HepG2 (cell line): ENCODE measurements at regions not wholly inside any gene's neighbourhood (a gene's known extent, or its start where the extent isn't known, plus 50 kb on each side); places are given as distances from the start of the nearest gene placed in this dataset.

ENCODE experiments used
- ATAC-seq: fragments of 200-7000 bp; cut with Tn5 transposase; 3 replicates; pipeline ENCODE4 v1.9.1; 2020; ENCODE audit warnings: mild to moderate bottlenecking, moderate library complexity
- BruUV-seq: library from RNA; stranded (reverse); fragments of 400-500 nt; replicated peaks from 2 replicates; lab custom pipeline; 2021; lab: Mats Ljungman, UMichigan
- CTCF ChIA-PET: fragments of 300-600 bp; formaldehyde crosslinking; extraction: SDS; loops from one replicate; lab custom pipeline; 2021; ENCODE audit warnings: low total read pairs, inconsistent platforms, low intra/inter-chr PET ratio; lab: Yijun Ruan, JAX
- POLR2A ChIA-PET: fragments of 350-600 bp; sonication (Branson Sonifier 250); formaldehyde crosslinking; loops from one replicate; lab custom pipeline; 2020; ENCODE audit warnings: antibody characterized with exemption, inconsistent platforms; lab: Yijun Ruan, JAX
- DNase-seq: peaks from one replicate; pipeline ENCODE4 v3.0.0-alpha.2; 2015; ENCODE audit warnings: low spot score
- FAIRE-seq: peaks from 3 replicates; lab custom pipeline; 2011; peaks lifted over from hg19 to GRCh38; lab: Jason Lieb, UNC
- H2AFZ ChIP-seq: one replicate; pipeline ENCODE4 v1.6.1; 2011; ENCODE audit warnings: low read length, inconsistent platforms
- H3K27ac ChIP-seq: fragments of 300-600 bp; 3 replicates; pipeline ENCODE4 v1.8.0; 2011; ENCODE audit warnings: mixed run types, mild to moderate bottlenecking, mixed read lengths, low read length, inconsistent platforms; ENCODE audit not compliant: insufficient read depth; ENCODE audit errors: extremely low read length
- H3K27me3 ChIP-seq, 2 experiments: fragments of 200-600 bp in 1 of 2; 2 replicates in 1 of 2; 3 replicates in 1 of 2; pipeline versions ENCODE4 v1.6.0 to v1.8.0; 2011; ENCODE audit warnings: low read length in 2 of 2, mild to moderate bottlenecking in 2 of 2, moderate library complexity in 2 of 2, inconsistent platforms in 1 of 2; ENCODE audit not compliant: insufficient read depth in 2 of 2, control insufficient read depth in 1 of 2
- H3K36me3 ChIP-seq, 2 experiments: fragments of 200-600 bp in 1 of 2; replicated peaks in 1 of 2; 2 replicates in 1 of 2; 3 replicates in 1 of 2; pipeline versions ENCODE4 v1.5.1 to v1.8.0; 2011; ENCODE audit warnings: low read length in 2 of 2, inconsistent platforms in 1 of 2; ENCODE audit not compliant: insufficient read depth in 2 of 2, control insufficient read depth in 1 of 2
- H3K4me1 ChIP-seq: 2 replicates; pipeline ENCODE4 v1.5.1; 2012; ENCODE audit warnings: low read length, inconsistent platforms; ENCODE audit not compliant: insufficient read depth
- H3K4me2 ChIP-seq: 2 replicates; pipeline ENCODE4 v1.6.0; 2011; ENCODE audit warnings: low read depth, low read length, inconsistent platforms
- H3K4me3 ChIP-seq, 3 experiments: fragments of 200-600 bp in 1 of 3; sonication (generic), shearing (Covaris generic) in 1 of 3; replicated peaks in 1 of 3; 2 replicates each; pipeline ENCODE4 v1.5.1; 2011 to 2016; ENCODE audit warnings: low read length in 3 of 3, inconsistent platforms in 2 of 3, low read depth in 2 of 3, mild to moderate bottlenecking in 2 of 3, control low read depth in 1 of 3, mixed read lengths in 1 of 3; ENCODE audit not compliant: insufficient read depth in 1 of 3
- H3K79me2 ChIP-seq: one replicate; pipeline ENCODE4 v1.6.1; 2011; ENCODE audit warnings: low read length, inconsistent platforms; ENCODE audit not compliant: insufficient read depth
- H3K9ac ChIP-seq: 2 replicates; pipeline ENCODE4 v1.6.0; 2011; ENCODE audit warnings: mild to moderate bottlenecking, low read depth, low read length, inconsistent platforms; ENCODE audit not compliant: insufficient read depth
- H3K9me3 ChIP-seq: 2 replicates; pipeline ENCODE4 v1.5.1; 2012; ENCODE audit warnings: mild to moderate bottlenecking, low read length
- H4K20me1 ChIP-seq: 2 replicates; pipeline ENCODE4 v1.6.0; 2011; ENCODE audit warnings: inconsistent platforms, mild to moderate bottlenecking, low read length, moderate library complexity; ENCODE audit not compliant: insufficient read depth
- CERS6 ChIP-seq: sonication (generic); formaldehyde crosslinking; IDR thresholded peaks from 2 replicates; pipeline ENCODE4 v1.5.0; 2020; ENCODE audit warnings: missing genetic modification reagents
- KDM5A ChIP-seq: fragments of 200-600 bp; sonication (generic); IDR thresholded peaks from 2 replicates; pipeline ENCODE4 v1.7.0; 2018; ENCODE audit warnings: antibody characterized with exemption, mild to moderate bottlenecking, low read length, borderline replicate concordance
- NFE2L1 ChIP-seq: sonication (generic); formaldehyde crosslinking; IDR thresholded peaks from 2 replicates; pipeline ENCODE4 v1.4.0; 2020; ENCODE audit warnings: missing genetic modification reagents, mild to moderate bottlenecking, borderline replicate concordance
- REL ChIP-seq: sonication (generic); formaldehyde crosslinking; conservative IDR thresholded peaks from 2 replicates; pipeline ENCODE4 v1.8.0; 2022; ENCODE audit warnings: mild to moderate bottlenecking, missing genetic modification reagents, moderate library complexity
- SUZ12 ChIP-seq: fragments of 150-350 bp; IDR thresholded peaks from 2 replicates; pipeline ENCODE4 v1.6.1; 2014; ENCODE audit warnings: low read depth, low read length
- ZBTB34 ChIP-seq: sonication (generic); formaldehyde crosslinking; IDR thresholded peaks from 2 replicates; pipeline ENCODE4 v1.8.0; 2022; ENCODE audit warnings: mild to moderate bottlenecking, missing genetic modification reagents
- ZEB1 ChIP-seq: IDR thresholded peaks from 2 replicates; pipeline ENCODE4 v1.6.1; 2012; ENCODE audit warnings: mild to moderate bottlenecking, low read depth, inconsistent platforms; ENCODE audit not compliant: insufficient replicate concordance
- ZNF260 ChIP-seq: sonication (generic); formaldehyde crosslinking; IDR thresholded peaks from 2 replicates; pipeline ENCODE4 v1.4.0; 2020; ENCODE audit warnings: missing genetic modification reagents, low read depth, mild to moderate bottlenecking, borderline replicate concordance
- ZNF383 ChIP-seq: sonication (generic); formaldehyde crosslinking; IDR thresholded peaks from 2 replicates; pipeline ENCODE4 v1.4.0; 2020; ENCODE audit warnings: missing genetic modification reagents, mild to moderate bottlenecking, borderline replicate concordance
- ZNF501 ChIP-seq: sonication (generic); formaldehyde crosslinking; IDR thresholded peaks from 2 replicates; pipeline ENCODE4 v1.5.1; 2020; ENCODE audit warnings: mild to moderate bottlenecking, moderate library complexity, missing genetic modification reagents
- ZNF672 ChIP-seq: sonication (generic); formaldehyde crosslinking; IDR thresholded peaks from 2 replicates; pipeline ENCODE4 v1.8.1; 2022; ENCODE audit warnings: missing genetic modification reagents
- in situ Hi-C: cut with HindIII; loops from 2 replicates; pipeline ENCODE4 v1.10.0; 2017; ENCODE audit warnings: low pct_unique_long_range_greater_than_20kb; ENCODE audit not compliant: extremely low pct_ligation_motif_present
- intact Hi-C: fragments of 100-400 bp; cut with micrococcal nuclease; formaldehyde crosslinking; loops from one replicate; pipeline ENCODE4 v1.10.0; 2022; ENCODE audit not compliant: unreplicated experiment
- TF ChIP-seq, protein P1 (sequence below): sonication (generic); formaldehyde crosslinking; IDR thresholded peaks from 2 replicates; pipeline ENCODE4 v1.8.0; 2022; ENCODE audit warnings: missing genetic modification reagents, mild to moderate bottlenecking, moderate library complexity, borderline replicate concordance
- TF ChIP-seq, protein P2 (sequence below): sonication (generic); formaldehyde crosslinking; IDR thresholded peaks from 2 replicates; pipeline ENCODE4 v1.5.0; 2020; ENCODE audit warnings: mild to moderate bottlenecking, missing genetic modification reagents, borderline replicate concordance

- TF ChIP-seq CERS6 (no peak), KDM5A (no peak)
These were observed 76.5 kb upstream of the SPRED1 start (continued) for GRCh38 chr15:38176155-38176554.

DNA sequence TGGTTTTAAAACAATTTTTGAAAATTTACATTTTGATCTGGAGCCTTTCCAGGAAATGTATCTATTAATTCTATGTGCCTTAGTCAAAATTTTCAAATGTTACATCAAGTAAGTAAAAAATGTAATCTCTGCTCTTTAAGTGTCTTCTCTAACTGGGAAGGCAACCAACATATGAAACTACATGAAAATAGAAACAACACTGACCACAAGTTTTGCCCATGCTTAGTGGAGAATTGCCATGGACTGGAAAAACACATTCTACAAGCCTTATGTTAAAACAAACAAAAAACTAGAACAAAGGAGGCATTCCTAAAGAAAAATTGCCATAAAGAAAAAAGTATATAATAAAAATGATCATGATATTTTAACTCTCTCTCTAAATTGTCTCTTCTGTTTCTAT lies 75.9 kb upstream of the SPRED1 start:
- no peak for FAIRE-seq
- H3K27ac ChIP-seq = no peak overlapping the region
- no peak for DNase-seq
- in situ Hi-C loops (no loop called here), intact Hi-C loops (no loop called here)
- H3K4me3 ChIP-seq = no peak overlapping the region
- CTCF ChIA-PET = no interaction called here
- H4K20me1 ChIP-seq = no peaks in the 10 kb centered on the region
- no peaks in the 10 kb centered on the region for H3K79me2 ChIP-seq
- H3K9me3 ChIP-seq = no peaks in the 10 kb centered on the region
- H3K4me1 ChIP-seq = no peaks in the 10 kb centered on the region
- H2AFZ ChIP-seq = no peak overlapping the region
- H3K4me2 ChIP-seq = no peak overlapping the region
- POLR2A ChIA-PET = no interaction called here
- H3K9ac ChIP-seq = no peak overlapping the region
- no peak for TF ChIP-seq ZNF260 (CRISPR knock-in tag)
- no peak for TF ChIP-seq NFE2L1
- TF ChIP-seq, protein P1, sequence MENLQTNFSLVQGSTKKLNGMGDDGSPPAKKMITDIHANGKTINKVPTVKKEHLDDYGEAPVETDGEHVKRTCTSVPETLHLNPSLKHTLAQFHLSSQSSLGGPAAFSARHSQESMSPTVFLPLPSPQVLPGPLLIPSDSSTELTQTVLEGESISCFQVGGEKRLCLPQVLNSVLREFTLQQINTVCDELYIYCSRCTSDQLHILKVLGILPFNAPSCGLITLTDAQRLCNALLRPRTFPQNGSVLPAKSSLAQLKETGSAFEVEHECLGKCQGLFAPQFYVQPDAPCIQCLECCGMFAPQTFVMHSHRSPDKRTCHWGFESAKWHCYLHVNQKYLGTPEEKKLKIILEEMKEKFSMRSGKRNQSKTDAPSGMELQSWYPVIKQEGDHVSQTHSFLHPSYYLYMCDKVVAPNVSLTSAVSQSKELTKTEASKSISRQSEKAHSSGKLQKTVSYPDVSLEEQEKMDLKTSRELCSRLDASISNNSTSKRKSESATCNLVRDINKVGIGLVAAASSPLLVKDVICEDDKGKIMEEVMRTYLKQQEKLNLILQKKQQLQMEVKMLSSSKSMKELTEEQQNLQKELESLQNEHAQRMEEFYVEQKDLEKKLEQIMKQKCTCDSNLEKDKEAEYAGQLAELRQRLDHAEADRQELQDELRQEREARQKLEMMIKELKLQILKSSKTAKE = no peak
- no peak for TF ChIP-seq ZBTB34 (CRISPR knock-in tag)
- no peak for TF ChIP-seq ZNF672 (CRISPR knock-in tag)
- no peak for TF ChIP-seq ZNF501 (CRISPR knock-in tag)
- TF ChIP-seq, protein P2, sequence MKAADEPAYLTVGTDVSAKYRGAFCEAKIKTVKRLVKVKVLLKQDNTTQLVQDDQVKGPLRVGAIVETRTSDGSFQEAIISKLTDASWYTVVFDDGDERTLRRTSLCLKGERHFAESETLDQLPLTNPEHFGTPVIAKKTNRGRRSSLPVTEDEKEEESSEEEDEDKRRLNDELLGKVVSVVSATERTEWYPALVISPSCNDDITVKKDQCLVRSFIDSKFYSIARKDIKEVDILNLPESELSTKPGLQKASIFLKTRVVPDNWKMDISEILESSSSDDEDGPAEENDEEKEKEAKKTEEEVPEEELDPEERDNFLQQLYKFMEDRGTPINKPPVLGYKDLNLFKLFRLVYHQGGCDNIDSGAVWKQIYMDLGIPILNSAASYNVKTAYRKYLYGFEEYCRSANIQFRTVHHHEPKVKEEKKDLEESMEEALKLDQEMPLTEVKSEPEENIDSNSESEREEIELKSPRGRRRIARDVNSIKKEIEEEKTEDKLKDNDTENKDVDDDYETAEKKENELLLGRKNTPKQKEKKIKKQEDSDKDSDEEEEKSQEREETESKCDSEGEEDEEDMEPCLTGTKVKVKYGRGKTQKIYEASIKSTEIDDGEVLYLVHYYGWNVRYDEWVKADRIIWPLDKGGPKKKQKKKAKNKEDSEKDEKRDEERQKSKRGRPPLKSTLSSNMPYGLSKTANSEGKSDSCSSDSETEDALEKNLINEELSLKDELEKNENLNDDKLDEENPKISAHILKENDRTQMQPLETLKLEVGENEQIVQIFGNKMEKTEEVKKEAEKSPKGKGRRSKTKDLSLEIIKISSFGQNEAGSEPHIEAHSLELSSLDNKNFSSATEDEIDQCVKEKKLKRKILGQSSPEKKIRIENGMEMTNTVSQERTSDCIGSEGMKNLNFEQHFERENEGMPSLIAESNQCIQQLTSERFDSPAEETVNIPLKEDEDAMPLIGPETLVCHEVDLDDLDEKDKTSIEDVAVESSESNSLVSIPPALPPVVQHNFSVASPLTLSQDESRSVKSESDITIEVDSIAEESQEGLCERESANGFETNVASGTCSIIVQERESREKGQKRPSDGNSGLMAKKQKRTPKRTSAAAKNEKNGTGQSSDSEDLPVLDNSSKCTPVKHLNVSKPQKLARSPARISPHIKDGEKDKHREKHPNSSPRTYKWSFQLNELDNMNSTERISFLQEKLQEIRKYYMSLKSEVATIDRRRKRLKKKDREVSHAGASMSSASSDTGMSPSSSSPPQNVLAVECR (CRISPR knock-in tag) = no peak
- TF ChIP-seq ZNF383 = no peak
- TF ChIP-seq SUZ12 = no peak
- no peak for TF ChIP-seq REL (CRISPR knock-in tag)
- TF ChIP-seq ZEB1 = no peak
- ATAC-seq = no peak
- no peaks in the 10 kb centered on the region; a peak in 1 of 5 replicates for H3K27me3 ChIP-seq
- H3K36me3 ChIP-seq = no peaks in the 10 kb centered on the region
- no TSS peak for BruUV-seq
